ENCODE measurements at regions not wholly inside any gene's neighbourhood (a gene's known extent, or its start where the extent isn't known, plus 50 kb on each side); places are given as distances from the start of the nearest gene placed in this dataset.

DNA sequence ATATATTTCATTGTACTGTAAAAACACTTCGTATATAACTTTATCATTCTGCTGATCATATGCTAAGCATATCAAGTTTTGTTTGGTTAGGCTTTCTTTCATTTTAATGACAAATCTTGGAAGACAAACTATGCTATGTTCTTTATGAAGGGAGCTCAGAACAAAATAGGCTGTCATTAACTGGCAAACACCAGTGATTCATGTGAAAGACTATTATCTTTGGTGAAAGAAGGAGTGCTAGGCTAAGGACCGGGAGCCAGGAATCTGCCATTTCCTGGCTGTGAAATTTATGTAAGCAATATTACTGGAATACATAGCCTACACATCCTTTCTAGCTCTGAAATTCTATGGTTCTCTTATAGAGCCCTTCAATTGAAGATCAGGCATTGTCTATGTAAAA, 136.2 kb upstream of the CCN2 start:
- TF ChIP-seq CTCF (IDR thresholded peaks at IDR 0.05): no peak
- no peak for DNase-seq (ENCODE audit: extremely low spot score, unreplicated experiment)

DNA sequence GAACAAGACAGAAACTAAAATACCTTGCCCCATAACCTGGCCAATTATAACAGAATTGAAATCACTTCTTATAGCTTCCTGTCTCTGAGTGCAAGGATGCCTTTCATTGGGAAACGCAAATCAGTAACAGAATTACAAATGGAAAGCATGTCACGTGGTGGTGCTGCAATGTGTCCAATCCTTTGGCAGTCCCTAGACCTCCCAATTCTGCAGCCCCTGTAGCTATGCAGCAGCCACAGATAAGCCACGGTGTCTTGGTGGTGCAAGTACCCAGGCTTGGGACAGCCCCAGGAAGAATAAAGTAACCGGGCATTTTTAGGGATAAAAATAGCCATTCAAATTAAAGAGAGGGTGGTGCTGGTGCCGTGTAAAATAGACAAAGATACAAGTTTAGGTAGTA, 134.6 kb upstream of the CCN2 start:
- no peak for DNase-seq (ENCODE audit: extremely low spot score, unreplicated experiment)
- Mint-ChIP-seq H3K4me3 (ENCODE audit: unreplicated experiment) (peak overlapping the region; percentile 66), H3K36me3 (ENCODE audit: unreplicated experiment) (no peaks in the 10 kb centered on the region), H3K27ac (ENCODE audit: unreplicated experiment) (peak overlapping the region; percentile 97), H3K9me3 (ENCODE audit: unreplicated experiment) (peaks cover 10% of the 10 kb centered on the region), H3K4me1 (ENCODE audit: unreplicated experiment) (peaks cover 77% of the 10 kb centered on the region), H3K27me3 (ENCODE audit: unreplicated experiment) (no peaks in the 10 kb centered on the region)
- no peak for TF ChIP-seq CTCF (IDR thresholded peaks at IDR 0.05)

More for the DNA sequence above, 136.2 kb upstream of the CCN2 start:
- Mint-ChIP-seq H3K27ac (ENCODE audit: unreplicated experiment) (peak overlapping the region; percentile 97), H3K27me3 (ENCODE audit: unreplicated experiment) (no peaks in the 10 kb centered on the region), H3K9me3 (ENCODE audit: unreplicated experiment) (peaks cover 22% of the 10 kb centered on the region), H3K4me3 (ENCODE audit: unreplicated experiment) (no peak overlapping the region), H3K36me3 (ENCODE audit: unreplicated experiment) (no peaks in the 10 kb centered on the region), H3K4me1 (ENCODE audit: unreplicated experiment) (peaks cover 69% of the 10 kb centered on the region)

DNA sequence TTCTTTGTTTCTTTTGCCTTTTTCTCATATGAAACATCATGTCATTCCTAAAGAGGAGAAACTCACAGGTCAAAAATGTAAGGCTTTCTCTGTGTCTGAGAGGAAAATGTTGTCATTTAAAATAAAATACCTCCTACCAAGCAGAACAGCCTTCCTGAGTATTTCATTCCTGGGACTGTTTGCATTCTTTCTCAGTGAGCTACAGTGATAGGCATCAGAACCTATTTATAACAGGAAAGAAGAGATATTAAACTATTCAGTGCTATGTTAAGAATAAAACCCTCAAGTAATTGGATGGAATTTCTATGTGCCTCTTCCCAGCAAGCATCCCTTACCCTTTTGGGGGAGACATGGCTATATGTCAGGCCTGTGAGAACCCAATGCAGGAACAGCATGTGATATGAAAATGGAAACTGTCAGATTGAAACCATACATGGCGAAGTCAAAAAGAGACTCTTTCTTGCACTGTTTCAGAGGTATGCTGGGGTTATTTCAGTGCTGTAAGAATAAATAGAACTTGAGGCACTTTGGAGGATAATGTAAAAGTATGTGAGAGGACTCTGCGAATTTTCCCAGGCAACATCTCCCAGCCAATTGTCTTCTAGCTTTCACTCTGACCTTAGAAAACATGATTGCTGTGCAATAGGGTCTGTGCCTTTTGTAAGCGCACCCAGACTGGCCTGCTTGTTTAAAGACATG, 133.8 kb upstream of the CCN2 start:
- Mint-ChIP-seq H3K4me1 (ENCODE audit: unreplicated experiment) (peaks cover 82% of the 10 kb centered on the region), H3K36me3 (ENCODE audit: unreplicated experiment) (no peaks in the 10 kb centered on the region), H3K9me3 (ENCODE audit: unreplicated experiment) (peaks cover 2% of the 10 kb centered on the region), H3K4me3 (ENCODE audit: unreplicated experiment) (peak overlapping the region; percentile 66), H3K27me3 (ENCODE audit: unreplicated experiment) (no peaks in the 10 kb centered on the region), H3K27ac (ENCODE audit: unreplicated experiment) (peak overlapping the region; percentile 97)
- TF ChIP-seq CTCF (IDR thresholded peaks at IDR 0.05): no peak
- DNase-seq (ENCODE audit: extremely low spot score, unreplicated experiment): no peak

GRCh38 chr6:132082421-132082820, 131.2 kb upstream of the CCN2 start:
- Mint-ChIP-seq H3K27me3 (ENCODE audit: unreplicated experiment) (no peaks in the 10 kb centered on the region), H3K36me3 (ENCODE audit: unreplicated experiment) (no peaks in the 10 kb centered on the region), H3K4me3 (ENCODE audit: unreplicated experiment) (no peak overlapping the region), H3K9me3 (ENCODE audit: unreplicated experiment) (no peaks in the 10 kb centered on the region), H3K27ac (ENCODE audit: unreplicated experiment) (no peak overlapping the region), H3K4me1 (ENCODE audit: unreplicated experiment) (peaks cover 61% of the 10 kb centered on the region)
- DNase-seq (ENCODE audit: extremely low spot score, unreplicated experiment): no peak
- TF ChIP-seq CTCF (IDR thresholded peaks at IDR 0.05): no peak

DNA sequence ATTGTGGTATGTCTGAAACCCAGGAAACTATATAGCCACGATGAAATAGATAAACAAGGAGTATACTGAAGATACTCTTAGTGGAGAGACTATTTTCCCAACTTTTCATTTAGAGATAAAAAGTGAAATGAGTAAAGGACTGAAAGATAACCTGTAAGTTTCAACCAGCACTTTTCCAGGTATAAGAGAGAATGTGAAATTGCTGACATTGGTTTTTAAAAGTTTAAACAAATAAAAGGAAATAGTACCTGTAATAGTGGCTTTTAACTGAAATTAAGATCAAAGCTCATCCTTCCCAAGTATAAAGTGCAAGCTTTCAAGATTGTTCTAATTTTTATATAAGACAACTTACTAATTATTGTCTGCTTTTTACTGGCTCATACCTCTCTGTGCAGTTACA, 130.2 kb upstream of the CCN2 start:
- H3K27ac Mint-ChIP-seq (ENCODE audit: unreplicated experiment): peak overlapping the region; percentile 43
- H3K27me3 Mint-ChIP-seq (ENCODE audit: unreplicated experiment): no peaks in the 10 kb centered on the region
- H3K36me3 Mint-ChIP-seq (ENCODE audit: unreplicated experiment): no peaks in the 10 kb centered on the region
- TF ChIP-seq CTCF (IDR thresholded peaks at IDR 0.05): no peak
- peaks cover 50% of the 10 kb centered on the region for H3K4me1 Mint-ChIP-seq (ENCODE audit: unreplicated experiment)
- H3K9me3 Mint-ChIP-seq (ENCODE audit: unreplicated experiment): peaks cover 3% of the 10 kb centered on the region
- DNase-seq (ENCODE audit: extremely low spot score, unreplicated experiment): no peak
- no peak overlapping the region for H3K4me3 Mint-ChIP-seq (ENCODE audit: unreplicated experiment)
